Natural killer cell (primary cell): ENCODE measurements at regions not wholly inside any gene's neighbourhood (a gene's known extent, or its start where the extent isn't known, plus 50 kb on each side); places are given as distances from the start of the nearest gene placed in this dataset.

Experiments
- ATAC-seq, 3 donors: fragments of 150-1000 bp in 2 of 3; fragments of 200-7000 bp in 1 of 3; cut with Tn5 transposase; 1 replicate in 1 of 3; 2 replicates in 2 of 3; pipeline ENCODE4 v1.10.0; 2021; ENCODE audit warnings: mild to moderate bottlenecking in 2 of 3, moderate library complexity in 2 of 3
- DNase-seq, 2 donors: peaks; one replicate each; pipeline versions ENCODE4 v3.0.0 to v3.0.0-alpha.2; 2013 to 2021; ENCODE audit warnings: mixed read lengths in 1 of 2
- H3K27ac ChIP-seq: one replicate; pipeline ENCODE4 v1.5.1; 2013; ENCODE audit warnings: mild to moderate bottlenecking, low read length
- H3K27me3 ChIP-seq: one replicate; pipeline ENCODE4 v1.6.1; 2013; ENCODE audit warnings: low read length; ENCODE audit not compliant: control insufficient read depth, insufficient read depth
- H3K36me3 ChIP-seq: one replicate; pipeline ENCODE4 v1.6.1; 2013; ENCODE audit warnings: low read length; ENCODE audit not compliant: control insufficient read depth, insufficient read depth
- H3K4me1 ChIP-seq: one replicate; pipeline ENCODE4 v1.6.1; 2013; ENCODE audit warnings: low read length; ENCODE audit not compliant: control insufficient read depth, insufficient read depth
- H3K4me3 ChIP-seq: one replicate; pipeline ENCODE4 v1.5.1; 2013; ENCODE audit warnings: low read length
- H3K9me3 ChIP-seq: one replicate; pipeline ENCODE4 v1.6.1; 2013; ENCODE audit warnings: low read length; ENCODE audit not compliant: control insufficient read depth, insufficient read depth
- H3K27ac Mint-ChIP-seq, 2 donors: one replicate each; pipeline ENCODE4 v1.8.0; 2022; ENCODE audit warnings: mild to moderate bottlenecking in 2 of 2, mixed read lengths in 2 of 2, moderate library complexity in 1 of 2
- H3K27me3 Mint-ChIP-seq, 2 donors: one replicate each; pipeline ENCODE4 v1.8.0; 2022; ENCODE audit warnings: low read depth in 2 of 2, mixed read lengths in 2 of 2
- H3K36me3 Mint-ChIP-seq: one replicate; pipeline ENCODE4 v1.8.0; 2022; ENCODE audit warnings: mixed read lengths
- H3K4me1 Mint-ChIP-seq, 2 donors: one replicate each; pipeline ENCODE4 v1.8.0; 2022; ENCODE audit warnings: mixed read lengths in 2 of 2
- H3K4me3 Mint-ChIP-seq: one replicate; pipeline ENCODE4 v1.8.0; 2022; ENCODE audit warnings: mild to moderate bottlenecking, moderate library complexity, mixed read lengths
- H3K9me3 Mint-ChIP-seq, 2 donors: one replicate each; pipeline ENCODE4 v1.8.0; 2022; ENCODE audit warnings: mixed read lengths in 2 of 2
- CTCF ChIP-seq: fragments of 200-600 bp; IDR thresholded peaks from one replicate; pipeline ENCODE4 v1.8.0; 2022; ENCODE audit warnings: antibody characterized with exemption
- WGBS: methylation state at CpG from one replicate; pipeline ENCODE4 v1.1.7; 2013; ENCODE audit warnings: missing lambda C conversion rate; ENCODE audit not compliant: insufficient coverage; 5-methylcytosine and 5-hydroxymethylcytosine counted together
- intact Hi-C: fragments of 100-400 bp; cut with micrococcal nuclease; formaldehyde crosslinking; loops from one replicate; pipeline ENCODE4 v1.14.2; 2022

GRCh38 chr17:12445331-12445730 lies 220.4 kb upstream of the MYOCD start:
- no peak for TF ChIP-seq CTCF
- Histone ChIP-seq H3K9me3 (no peaks in the 10 kb centered on the region), H3K27ac (no peak overlapping the region), H3K4me1 (no peaks in the 10 kb centered on the region), H3K36me3 (no peaks in the 10 kb centered on the region), H3K27me3 (no peaks in the 10 kb centered on the region), H3K4me3 (no peak overlapping the region)
- no peak for DNase-seq
- Mint-ChIP-seq H3K27ac (no peak overlapping the region), H3K4me3 (no peak overlapping the region), H3K27me3 (no peaks in the 10 kb centered on the region), H3K9me3 (peaks cover 10 to 14% of the 10 kb centered on the region in 2 donors), H3K36me3 (no peaks in the 10 kb centered on the region), H3K4me1 (no peaks in the 10 kb centered on the region)
- no peak for ATAC-seq
- intact Hi-C loops: no loop called here
- no CpG with 5 or more reads among the region's 1 CpG for WGBS

- peaks cover 0 to 8% of the 10 kb centered on the region in 2 donors for H3K9me3 Mint-ChIP-seq
- no peaks in the 10 kb centered on the region for H3K4me1 Mint-ChIP-seq
- H3K27ac Mint-ChIP-seq: no peak overlapping the region
- ATAC-seq (no peak), DNase-seq (no peak)
- no peaks in the 10 kb centered on the region for H3K4me1 ChIP-seq
- H3K36me3 ChIP-seq: no peaks in the 10 kb centered on the region
- H3K4me3 ChIP-seq: no peak overlapping the region
- no peak for TF ChIP-seq CTCF
- H3K27me3 Mint-ChIP-seq: no peaks in the 10 kb centered on the region
- H3K36me3 Mint-ChIP-seq: peaks cover 13% of the 10 kb centered on the region
- H3K27ac ChIP-seq: no peak overlapping the region
- no peaks in the 10 kb centered on the region for H3K27me3 ChIP-seq
- 74% methylated on average over 1 of the region's 1 CpG for WGBS
- H3K4me3 Mint-ChIP-seq: no peak overlapping the region
- peaks cover 7% of the 10 kb centered on the region for H3K9me3 ChIP-seq
- intact Hi-C loops: no loop called here
These were observed 208.2 kb upstream of the MYOCD start for GRCh38 chr17:12457493-12457892.

DNA sequence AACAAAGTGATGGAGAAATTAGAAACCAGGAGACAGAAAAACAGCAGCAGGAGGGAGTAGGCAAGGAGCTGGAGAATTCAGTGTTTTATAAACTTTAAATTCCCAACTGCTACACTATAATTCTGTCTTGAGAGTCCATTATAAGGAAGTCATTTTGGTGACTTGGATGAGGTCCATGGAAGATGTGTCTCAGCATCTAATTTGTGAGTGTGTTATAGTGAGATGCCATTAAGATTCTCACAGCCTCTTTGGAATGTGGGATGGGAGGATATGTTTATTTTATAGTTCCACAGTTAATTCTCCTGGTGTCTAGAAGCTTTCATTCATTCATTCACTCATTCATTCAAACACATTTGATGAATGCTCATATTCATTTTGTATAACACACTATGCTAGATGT lies 206.0 kb upstream of the MYOCD start:
- no peaks in the 10 kb centered on the region for H3K27me3 ChIP-seq
- Mint-ChIP-seq H3K9me3 (peaks cover 4 to 12% of the 10 kb centered on the region in 2 donors), H3K36me3 (peaks cover 13% of the 10 kb centered on the region), H3K4me1 (no peaks in the 10 kb centered on the region), H3K27ac (no peak overlapping the region), H3K4me3 (no peak overlapping the region), H3K27me3 (no peaks in the 10 kb centered on the region)
- H3K4me3 ChIP-seq: no peak overlapping the region
- intact Hi-C loops: no loop called here
- H3K27ac ChIP-seq: no peak overlapping the region
- no peaks in the 10 kb centered on the region for H3K4me1 ChIP-seq
- peaks cover 7% of the 10 kb centered on the region for H3K9me3 ChIP-seq
- TF ChIP-seq CTCF: no peak
- ATAC-seq (no peak), DNase-seq (no peak)
- H3K36me3 ChIP-seq: no peaks in the 10 kb centered on the region

DNA sequence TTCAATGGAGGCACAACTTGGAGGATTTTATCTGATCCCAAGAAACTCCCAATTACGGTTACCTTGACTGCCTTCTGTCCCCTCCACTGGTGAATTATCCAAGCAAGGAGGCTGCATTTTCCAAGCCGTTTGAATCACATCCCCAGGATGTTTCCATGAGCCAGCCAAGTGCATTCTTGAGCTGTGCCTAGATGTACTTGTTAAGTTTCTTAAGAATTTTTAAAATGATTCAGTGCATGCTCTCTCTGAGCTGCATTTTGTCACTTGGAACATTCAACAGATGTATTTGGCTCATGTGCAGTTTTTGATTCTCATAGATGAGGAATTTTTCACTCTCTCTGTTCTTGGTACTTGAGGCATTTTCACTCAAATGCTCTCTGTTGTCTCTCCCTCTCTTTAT lies 202.6 kb upstream of the MYOCD start:
- no peak overlapping the region for H3K27ac ChIP-seq
- Mint-ChIP-seq H3K9me3 (peaks cover 7 to 8% of the 10 kb centered on the region in 2 donors), H3K27ac (no peak overlapping the region), H3K4me1 (no peaks in the 10 kb centered on the region), H3K27me3 (no peaks in the 10 kb centered on the region), H3K4me3 (no peak overlapping the region), H3K36me3 (no peaks in the 10 kb centered on the region)
- H3K36me3 ChIP-seq: no peaks in the 10 kb centered on the region
- no peaks in the 10 kb centered on the region for H3K9me3 ChIP-seq
- H3K27me3 ChIP-seq: no peaks in the 10 kb centered on the region
- WGBS: 67% methylated on average over 2 of the region's 2 CpGs
- TF ChIP-seq CTCF: no peak
- intact Hi-C loops: no loop called here
- H3K4me3 ChIP-seq: no peak overlapping the region
- H3K4me1 ChIP-seq: no peaks in the 10 kb centered on the region
- DNase-seq (no peak), ATAC-seq (no peak)
